Forelimb muscle (tissue), 1 donor: ENCODE measurements at regions not wholly inside any gene's neighbourhood (a gene's known extent, or its start where the extent isn't known, plus 50 kb on each side); places are given as distances from the start of the nearest gene placed in this dataset.
"Not testable (repeated sequence)": the region's sequence is repeated elsewhere in the genome, so short reads cannot be mapped to it uniquely, and the experiment has no call there.

Experiments
- DNase-seq: peaks from one replicate; pipeline ENCODE4 v3.0.0-alpha.2; 2013; ENCODE audit warnings: low read depth

GRCh38 chr18:71105994-71106546 lies 817.2 kb downstream of the SOCS6 start:
- DNase-seq: no peak

GRCh38 chr18:71105078-71105819 lies 816.4 kb downstream of the SOCS6 start:
- no peak for DNase-seq

- DNase-seq: no peak
Observed at GRCh38 chr18:71079606-71080005, 790.8 kb downstream of the SOCS6 start.

- DNase-seq: no peak
Observed at GRCh38 chr18:71077451-71077850, 788.6 kb downstream of the SOCS6 start.

- DNase-seq: no peak
Observed at GRCh38 chr18:71075147-71075546, 786.3 kb downstream of the SOCS6 start.

- DNase-seq: no peak
Observed at GRCh38 chr18:71068338-71068737, 779.5 kb downstream of the SOCS6 start.

GRCh38 chr18:71049893-71050292 lies 761.0 kb downstream of the SOCS6 start:
- no peak for DNase-seq

GRCh38 chr18:71047882-71048281 lies 759.0 kb downstream of the SOCS6 start:
- DNase-seq: no peak

- DNase-seq: no peak
Observed at GRCh38 chr18:71045331-71046065, 756.7 kb downstream of the SOCS6 start.

GRCh38 chr18:71040161-71040560 lies 751.3 kb downstream of the SOCS6 start:
- no peak for DNase-seq

GRCh38 chr18:71038196-71038595 lies 749.4 kb downstream of the SOCS6 start:
- DNase-seq: no peak

GRCh38 chr18:71036783-71037182 lies 747.9 kb downstream of the SOCS6 start:
- DNase-seq: no peak

- DNase-seq: not testable (repeated sequence)
Observed at GRCh38 chr18:71031296-71032191, 742.7 kb downstream of the SOCS6 start.

GRCh38 chr18:71030085-71030484 lies 741.2 kb downstream of the SOCS6 start:
- DNase-seq: not testable (repeated sequence)

GRCh38 chr18:71028285-71028762 lies 739.5 kb downstream of the SOCS6 start:
- DNase-seq: no peak

GRCh38 chr18:71027531-71027930 lies 738.7 kb downstream of the SOCS6 start:
- no peak for DNase-seq

- no peak for DNase-seq
Observed at GRCh38 chr18:71025505-71026225, 736.8 kb downstream of the SOCS6 start.

GRCh38 chr18:71022389-71022788 lies 733.5 kb downstream of the SOCS6 start:
- no peak for DNase-seq

GRCh38 chr18:71021030-71021362 lies 732.2 kb downstream of the SOCS6 start:
- no peak for DNase-seq

GRCh38 chr18:71020342-71021029 lies 731.6 kb downstream of the SOCS6 start:
- no peak for DNase-seq

- no peak for DNase-seq
Observed at GRCh38 chr18:71018816-71019215, 730.0 kb downstream of the SOCS6 start.
